Stimulated activated CD4-positive, alpha-beta T cell treated with anti-CD3 and anti-CD28 coated beads, Interleukin-4, amount 100 ng/mL, for 1 hour (primary cell): ENCODE measurements at regions not wholly inside any gene's neighbourhood (a gene's known extent, or its start where the extent isn't known, plus 50 kb on each side); places are given as distances from the start of the nearest gene placed in this dataset.
A peak's percentile ranks its signal among the peaks of the same experiment; 100 is the strongest.
"Not testable (repeated sequence)": the region's sequence is repeated elsewhere in the genome, so short reads cannot be mapped to it uniquely, and the experiment has no call there.

Experiments used
- DNase-seq: peaks from one replicate; pipeline ENCODE4 v3.0.0-alpha.2; 2020

DNA sequence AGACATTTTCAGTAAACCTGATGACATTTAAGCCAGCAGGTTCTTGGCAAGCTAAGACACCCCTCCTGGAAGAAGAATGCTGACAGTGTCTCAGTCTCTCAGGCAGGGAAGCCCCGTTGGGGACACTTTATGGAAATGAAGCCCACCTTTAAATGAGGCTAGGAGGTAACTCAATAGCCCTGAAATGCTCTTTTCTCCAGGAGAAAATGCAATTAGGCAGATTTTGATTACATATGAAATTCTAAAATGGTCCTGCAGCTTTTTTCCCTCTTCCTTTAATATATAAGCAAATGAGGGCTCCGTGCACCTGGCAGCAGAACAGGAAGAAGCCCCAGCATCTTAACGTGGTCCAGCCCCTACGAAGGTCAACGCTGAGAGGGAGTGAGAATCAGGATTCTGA lies 65.8 kb upstream of the CHST15 start:
- DNase-seq: no peak

GRCh38 chr10:124158592-124158991 lies 65.2 kb upstream of the CHST15 start:
- no peak for DNase-seq

DNA sequence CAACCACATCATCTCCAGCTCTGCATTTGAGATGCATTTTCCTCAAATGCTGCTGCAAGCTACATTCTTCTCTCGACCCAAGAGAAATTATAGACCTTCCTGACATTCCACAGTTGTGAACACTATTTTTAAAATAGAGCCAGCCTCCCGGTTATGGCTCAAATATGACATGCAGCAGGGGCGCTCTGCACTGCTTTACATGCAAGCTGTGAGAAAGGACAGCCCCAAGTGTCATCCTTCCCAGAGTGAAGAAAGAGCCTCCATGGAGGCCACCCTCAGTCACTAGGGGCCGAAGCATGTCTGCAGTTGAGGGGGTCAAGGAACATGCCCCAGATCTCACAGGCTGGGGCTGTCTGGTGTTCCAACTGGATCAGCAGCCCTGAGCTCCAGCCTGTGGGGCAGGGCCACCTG lies 63.9 kb upstream of the CHST15 start:
- DNase-seq: no peak

DNA sequence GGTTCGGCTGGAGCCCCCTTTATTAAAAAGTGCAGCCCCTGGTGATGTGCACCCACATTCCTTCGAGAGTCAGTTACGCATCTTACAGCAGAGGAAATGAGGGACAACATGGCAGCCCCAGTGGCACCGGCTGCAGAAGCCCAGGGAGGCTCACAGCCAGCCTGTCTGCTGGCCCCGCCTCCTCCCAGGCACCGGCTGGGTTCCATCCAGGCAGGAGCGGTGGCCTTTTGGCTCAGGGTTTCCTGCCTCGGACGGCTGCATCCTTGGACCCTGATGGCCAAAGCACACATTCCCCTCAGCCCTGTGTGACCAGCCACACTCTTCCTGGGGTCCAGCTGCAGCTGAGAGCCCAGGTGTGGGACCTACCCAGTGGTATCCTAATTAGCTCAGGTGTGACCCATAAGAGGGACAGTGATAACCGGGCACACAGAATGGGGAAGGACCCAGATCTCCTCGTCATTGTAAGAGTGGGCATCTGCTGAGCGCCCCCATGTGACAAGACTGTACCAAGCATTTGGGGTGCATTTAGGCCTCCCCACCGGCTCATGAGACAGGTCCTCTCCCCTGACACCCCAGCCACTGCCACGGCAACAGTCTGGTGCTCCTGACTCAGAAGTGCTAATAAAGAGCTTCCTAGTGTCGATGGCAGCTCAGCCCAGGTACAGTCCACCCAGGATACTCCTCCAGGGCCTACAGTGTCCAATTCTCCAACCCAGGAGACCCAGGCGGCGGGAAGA lies 63.3 kb upstream of the CHST15 start:
- DNase-seq: no peak

DNA sequence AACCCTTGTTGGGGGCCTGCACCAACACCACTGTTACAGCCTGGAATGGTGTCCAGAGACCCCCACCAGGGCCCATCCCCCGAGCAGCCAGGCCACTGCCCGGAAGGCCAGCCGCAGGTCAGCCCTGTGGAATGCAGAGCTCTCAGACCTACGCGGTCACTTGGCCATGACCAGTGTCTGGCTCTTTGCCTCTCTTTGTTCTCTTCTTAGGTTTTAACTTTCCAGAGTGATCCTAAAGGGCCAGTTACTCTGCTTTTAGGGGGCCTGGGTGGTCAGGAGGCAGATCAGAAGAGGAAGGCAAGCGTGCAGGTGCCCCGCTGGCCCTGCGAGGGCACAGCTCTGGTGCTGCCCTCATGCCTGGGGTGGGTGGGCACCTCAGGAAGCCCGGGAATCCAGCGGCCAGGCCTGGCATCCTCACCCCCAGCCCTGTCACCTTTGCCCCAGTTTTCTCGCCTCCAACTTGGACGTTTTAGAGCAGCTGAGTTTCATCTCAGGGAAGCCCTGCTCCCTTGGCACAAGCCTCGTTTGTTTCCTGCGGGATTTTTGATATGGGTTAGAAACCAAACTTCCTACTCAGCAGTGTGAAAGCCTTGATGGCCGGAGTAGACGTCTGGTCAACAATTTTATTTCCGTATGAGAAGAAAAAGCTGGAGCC lies 62.5 kb upstream of the CHST15 start:
- DNase-seq: no peak

- peak; percentile 22 for DNase-seq
These were observed 59.8 kb upstream of the CHST15 start for GRCh38 chr10:124153023-124153826.

GRCh38 chr10:124152139-124153022 lies 59.0 kb upstream of the CHST15 start:
- DNase-seq: no peak

DNA sequence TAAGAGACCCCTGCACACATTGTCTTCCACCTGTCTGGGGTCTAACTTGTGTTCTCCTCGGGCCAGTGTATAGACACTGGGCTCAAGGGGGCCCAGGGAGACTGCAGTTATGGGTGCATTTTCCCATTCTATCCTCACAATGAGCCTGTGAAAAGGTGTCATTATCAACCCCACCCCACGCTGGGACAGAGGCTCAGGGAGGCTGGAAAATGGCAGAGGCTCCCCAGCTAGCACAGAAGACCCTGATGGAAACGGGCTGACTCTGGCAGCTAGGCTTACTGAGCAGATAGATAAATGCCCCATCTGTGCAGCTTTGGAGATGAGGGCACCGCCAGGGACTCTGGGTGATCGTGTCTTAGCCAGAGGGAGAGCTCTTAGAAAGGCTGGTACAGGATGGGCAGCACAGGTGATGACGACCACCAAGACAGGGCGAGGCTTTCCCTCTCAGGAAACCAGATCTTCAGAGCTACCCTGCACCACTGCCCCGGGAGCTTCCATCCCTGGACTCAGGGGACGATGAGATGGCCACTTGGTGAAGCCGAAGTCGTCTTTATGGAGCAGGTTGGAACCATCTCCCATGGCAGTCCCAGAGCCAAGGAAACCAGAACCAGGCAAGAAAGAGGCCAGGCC lies 58.2 kb upstream of the CHST15 start:
- no peak for DNase-seq

GRCh38 chr10:124150807-124151417 lies 57.5 kb upstream of the CHST15 start:
- no peak for DNase-seq

DNA sequence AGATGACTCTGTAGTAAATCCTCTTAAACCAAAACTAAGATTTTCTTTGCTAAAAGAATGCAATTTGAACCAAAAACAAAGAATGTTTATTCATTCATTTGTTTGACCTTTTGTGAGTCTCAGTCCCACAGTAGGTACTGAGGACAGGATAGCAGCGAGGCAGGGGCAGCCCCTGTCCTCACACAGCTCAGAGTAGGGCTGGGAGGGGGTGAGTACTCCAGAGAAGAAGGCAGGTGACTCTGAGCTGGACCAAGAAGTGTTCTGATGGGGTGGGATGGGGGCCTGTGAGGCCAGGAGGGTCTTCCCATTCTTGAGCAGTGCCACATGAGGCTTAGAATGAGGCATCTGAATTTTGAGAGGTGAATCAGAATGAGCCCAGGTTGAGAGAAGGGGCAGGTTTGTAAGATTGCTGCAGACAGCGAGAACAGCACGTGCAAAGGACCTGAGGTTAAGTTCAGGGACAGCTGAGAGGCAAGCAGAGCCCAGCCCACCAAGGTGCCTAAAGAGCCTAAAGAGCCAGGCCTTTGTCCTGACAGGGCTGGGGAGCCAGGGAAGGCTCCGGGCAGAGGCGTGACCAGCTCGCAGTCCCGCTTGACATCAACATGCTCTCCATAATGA lies 56.9 kb upstream of the CHST15 start:
- DNase-seq: no peak

DNA sequence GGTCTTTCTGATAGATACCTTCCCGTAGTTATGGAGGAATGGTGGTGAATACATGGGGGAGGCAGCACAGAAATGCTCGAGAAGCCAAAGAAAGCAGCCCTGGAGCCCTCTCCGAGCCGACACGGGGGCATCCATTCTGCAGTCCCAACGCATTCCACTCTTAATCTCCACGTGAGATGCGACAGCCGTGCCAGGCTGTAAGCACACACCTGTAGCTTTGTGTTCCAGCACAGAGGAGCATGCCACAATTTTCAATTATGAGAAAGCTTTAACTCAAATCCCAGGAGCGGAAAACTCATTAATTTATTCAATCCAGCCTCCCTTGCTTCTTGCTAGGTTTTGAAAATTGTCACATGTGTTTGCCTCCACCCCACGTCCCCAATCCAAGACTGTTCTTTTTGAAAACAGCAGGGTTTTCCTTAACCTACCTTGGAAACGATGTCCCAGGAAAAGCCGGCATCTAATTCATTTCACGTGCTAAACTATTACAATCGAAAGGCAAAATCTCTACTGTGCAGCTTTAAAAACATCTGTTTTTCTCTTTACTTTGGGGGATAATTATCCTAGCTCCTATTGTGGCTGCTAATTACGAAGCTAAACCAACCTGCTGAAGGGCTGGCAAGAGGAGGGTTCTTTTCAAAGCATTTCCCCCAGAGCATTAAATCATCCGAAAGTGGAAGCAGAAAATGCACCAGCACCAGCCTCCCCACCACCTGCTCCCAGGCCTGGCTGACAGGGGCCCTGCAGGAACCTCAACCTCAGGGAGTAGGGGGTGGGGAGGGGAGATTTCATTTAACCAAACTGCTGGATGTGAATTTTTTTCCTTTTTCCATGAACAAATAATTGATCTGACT lies 56.0 kb upstream of the CHST15 start:
- no peak for DNase-seq

DNA sequence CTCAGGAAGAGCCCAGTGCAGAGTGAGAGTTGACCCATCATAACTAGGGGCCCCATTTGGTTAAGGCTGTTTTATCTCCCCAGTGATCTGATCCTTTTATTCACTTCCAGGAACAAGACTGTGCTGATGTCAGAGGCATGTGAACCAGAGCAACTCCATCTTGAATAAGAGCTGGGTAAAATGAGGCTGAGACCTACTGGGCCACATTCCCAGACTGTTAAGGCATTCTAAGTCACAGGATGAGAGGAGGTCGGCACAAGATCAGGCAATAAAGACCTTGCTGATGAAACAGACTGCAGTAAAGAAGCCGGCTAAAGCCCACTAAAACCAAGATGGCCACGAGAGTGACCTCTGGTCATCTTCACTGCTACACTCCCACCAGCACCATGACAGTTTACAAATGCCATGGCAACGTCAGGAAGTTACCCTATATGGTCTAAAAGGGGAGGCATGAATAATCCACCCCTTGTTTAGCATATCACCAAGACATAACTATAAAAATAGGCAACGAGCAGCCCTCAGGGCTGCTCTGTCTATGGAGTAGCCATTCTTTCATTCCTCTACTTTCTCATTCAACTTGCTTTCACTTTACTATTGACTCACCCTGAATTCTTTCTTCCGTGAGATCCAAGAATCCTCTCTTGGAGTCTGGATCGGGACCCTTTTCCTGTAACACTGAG lies 55.3 kb upstream of the CHST15 start:
- not testable (repeated sequence) for DNase-seq

- no peak for DNase-seq
These were observed 53.1 kb upstream of the CHST15 start for GRCh38 chr10:124146483-124146882.

DNA sequence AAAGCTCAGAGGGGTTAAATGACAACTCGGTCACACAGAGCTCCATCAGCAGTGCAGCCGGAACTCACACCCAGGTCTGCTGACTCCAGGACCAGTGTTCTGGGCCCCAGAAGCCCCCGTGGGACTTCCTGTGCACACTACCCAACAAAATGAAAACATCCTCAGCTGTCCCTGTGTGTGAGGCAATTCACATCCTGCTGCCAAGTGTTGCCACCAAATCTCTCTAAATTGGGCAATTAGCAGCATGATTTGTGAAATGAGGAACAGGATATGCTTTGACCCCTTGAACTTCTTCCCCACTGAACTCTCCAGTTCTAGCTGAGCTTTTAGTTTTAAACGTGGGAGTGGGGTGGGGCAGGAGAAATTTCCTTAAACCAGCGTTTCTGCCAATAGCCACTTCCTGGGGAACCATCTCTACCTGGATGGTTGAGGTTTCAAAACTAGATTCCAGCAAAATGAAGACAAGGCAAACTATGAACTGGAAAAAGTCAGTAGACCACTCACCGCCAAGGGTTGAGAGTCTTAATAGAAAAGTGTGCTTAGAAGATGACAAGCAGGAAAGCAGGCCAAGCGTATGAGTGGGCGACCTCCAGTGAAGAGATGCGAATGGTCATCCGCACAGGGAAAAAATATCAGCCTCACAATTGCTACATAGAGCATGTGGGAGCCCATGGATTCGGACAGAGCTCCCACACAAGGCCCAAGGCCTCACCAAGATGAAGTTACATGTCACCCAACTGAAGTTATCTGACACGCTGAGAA lies 51.9 kb upstream of the CHST15 start:
- DNase-seq: no peak

GRCh38 chr10:124144536-124144935 lies 51.1 kb upstream of the CHST15 start:
- DNase-seq: no peak

DNA sequence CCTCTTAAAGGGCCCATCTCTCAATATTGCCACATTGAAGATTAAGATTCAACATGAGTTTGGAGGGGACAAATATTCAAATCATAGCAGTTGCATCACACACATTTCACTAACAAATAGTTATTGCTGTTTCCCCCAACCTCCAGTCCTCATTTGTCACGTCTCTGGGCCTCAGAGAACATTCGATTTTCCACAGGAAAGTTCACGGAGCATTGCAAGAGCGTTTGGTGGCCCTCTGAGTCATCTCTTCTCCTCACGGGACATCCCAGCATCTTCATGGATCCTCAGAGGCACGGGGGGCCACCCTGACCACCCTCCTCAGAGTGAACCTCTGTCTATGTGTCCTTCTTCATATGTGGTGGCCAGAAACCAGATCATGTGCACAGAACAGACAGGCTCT lies 50.3 kb upstream of the CHST15 start:
- no peak for DNase-seq
